Neural cell (in vitro differentiated cells): ENCODE measurements at regions not wholly inside any gene's neighbourhood (a gene's known extent, or its start where the extent isn't known, plus 50 kb on each side); places are given as distances from the start of the nearest gene placed in this dataset.

Source experiments
- CTCF ChIP-seq: fragments of 450-650 bp; IDR thresholded peaks from 2 replicates; pipeline ENCODE4 v1.5.1; 2014; ENCODE audit warnings: antibody characterized with exemption, mild to moderate bottlenecking, moderate library complexity; ENCODE audit not compliant: poor library complexity, severe bottlenecking
- EP300 ChIP-seq: fragments of 450-650 bp; conservative IDR thresholded peaks from 2 replicates; pipeline ENCODE4 v1.6.1; 2014; ENCODE audit warnings: antibody characterized with exemption, mild to moderate bottlenecking, moderate library complexity; ENCODE audit not compliant: poor library complexity, severe bottlenecking
- POLR2AphosphoS5 ChIP-seq: IDR thresholded peaks from 2 replicates; pipeline ENCODE4 v1.6.1; 2012

- TF ChIP-seq CTCF (no peak), EP300 (no peak), POLR2AphosphoS5 (no peak)
Observed at GRCh38 chr18:55665506-55665905, 77.5 kb upstream of the TCF4 start.
